GM19467 (cell line): ENCODE measurements at regions not wholly inside any gene's neighbourhood (a gene's known extent, or its start where the extent isn't known, plus 50 kb on each side); places are given as distances from the start of the nearest gene placed in this dataset.

Experiments used
- ATAC-seq: cut with Tn5 transposase; IDR thresholded peaks from one replicate; pipeline ENCODE4 v1.9.1; 2021; ENCODE audit warnings: mild to moderate bottlenecking, moderate library complexity; ENCODE audit not compliant: unreplicated experiment

GRCh38 chr9:107731115-107731762 lies 241.7 kb upstream of the KLF4 start:
- ATAC-seq = no peak

- no peak for ATAC-seq
These were observed 241.1 kb upstream of the KLF4 start for GRCh38 chr9:107730666-107731065.

GRCh38 chr9:107727086-107727780 lies 237.7 kb upstream of the KLF4 start:
- ATAC-seq = no peak

- no peak for ATAC-seq
These were observed 233.4 kb upstream of the KLF4 start for GRCh38 chr9:107723015-107723414.

GRCh38 chr9:107721705-107722245 lies 232.2 kb upstream of the KLF4 start:
- ATAC-seq = no peak

GRCh38 chr9:107720501-107720900 lies 230.9 kb upstream of the KLF4 start:
- ATAC-seq = no peak

GRCh38 chr9:107717529-107718314 lies 228.2 kb upstream of the KLF4 start:
- no peak for ATAC-seq

GRCh38 chr9:107715740-107716139 lies 226.2 kb upstream of the KLF4 start:
- no peak for ATAC-seq

GRCh38 chr9:107713470-107713869 lies 223.9 kb upstream of the KLF4 start:
- no peak for ATAC-seq

- no peak for ATAC-seq
These were observed 222.8 kb upstream of the KLF4 start for GRCh38 chr9:107712390-107712789.

- no peak for ATAC-seq
These were observed 222.0 kb upstream of the KLF4 start for GRCh38 chr9:107711542-107711941.

GRCh38 chr9:107710953-107711352 lies 221.4 kb upstream of the KLF4 start:
- no peak for ATAC-seq

GRCh38 chr9:107710546-107710945 lies 221.0 kb upstream of the KLF4 start:
- no peak for ATAC-seq

GRCh38 chr9:107708791-107709190 lies 219.2 kb upstream of the KLF4 start:
- no peak for ATAC-seq

GRCh38 chr9:107707915-107708441 lies 218.4 kb upstream of the KLF4 start:
- no peak for ATAC-seq

GRCh38 chr9:107707428-107707837 lies 217.9 kb upstream of the KLF4 start:
- ATAC-seq = no peak

- no peak for ATAC-seq
These were observed 217.3 kb upstream of the KLF4 start for GRCh38 chr9:107706701-107707427.

GRCh38 chr9:107705521-107705920 lies 216.0 kb upstream of the KLF4 start:
- no peak for ATAC-seq

GRCh38 chr9:107704774-107705173 lies 215.2 kb upstream of the KLF4 start:
- ATAC-seq = no peak

- ATAC-seq = no peak
These were observed 214.1 kb upstream of the KLF4 start for GRCh38 chr9:107703651-107704050.

GRCh38 chr9:107700847-107701246 lies 211.3 kb upstream of the KLF4 start:
- ATAC-seq = no peak
